ENCODE measurements at regions not wholly inside any gene's neighbourhood (a gene's known extent, or its start where the extent isn't known, plus 50 kb on each side); places are given as distances from the start of the nearest gene placed in this dataset.

- DNase-seq, result no peak
Observed at GRCh38 chr12:67797753-67798152, 149.2 kb downstream of the DYRK2 start.

- DNase-seq, result no peak
Observed at GRCh38 chr12:67798768-67799167, 150.2 kb downstream of the DYRK2 start.

GRCh38 chr12:67802731-67803130 lies 154.2 kb downstream of the DYRK2 start:
- DNase-seq, result no peak

- no peak for DNase-seq
Observed at GRCh38 chr12:67803278-67803993, 154.9 kb downstream of the DYRK2 start.

- no peak for DNase-seq
Observed at GRCh38 chr12:67804168-67804567, 155.6 kb downstream of the DYRK2 start.

- peak; percentile 69 for DNase-seq
Observed at GRCh38 chr12:67807814-67808213, 159.3 kb downstream of the DYRK2 start.

GRCh38 chr12:67810166-67810565 lies 161.6 kb downstream of the DYRK2 start:
- no peak for DNase-seq

GRCh38 chr12:67811437-67812361 lies 163.2 kb downstream of the DYRK2 start:
- DNase-seq, result peak; percentile 45

GRCh38 chr12:67813456-67813904 lies 164.9 kb downstream of the DYRK2 start:
- DNase-seq, result no peak

GRCh38 chr12:67816269-67816668 lies 167.7 kb downstream of the DYRK2 start:
- DNase-seq, result no peak

- peak; percentile 71 for DNase-seq
Observed at GRCh38 chr12:67818459-67818903, 169.9 kb downstream of the DYRK2 start.

GRCh38 chr12:67819902-67820301 lies 169.3 kb upstream of the IFNG-AS1 start:
- no peak for DNase-seq

- no peak for DNase-seq
Observed at GRCh38 chr12:67820694-67821093, 168.6 kb upstream of the IFNG-AS1 start.

GRCh38 chr12:67822826-67823225 lies 166.4 kb upstream of the IFNG-AS1 start:
- DNase-seq, result no peak

- DNase-seq, result peak; percentile 9
Observed at GRCh38 chr12:67826148-67826547, 163.1 kb upstream of the IFNG-AS1 start.

- peak; percentile 53 for DNase-seq
Observed at GRCh38 chr12:67826946-67827720, 162.1 kb upstream of the IFNG-AS1 start.

- peak; percentile 98 for DNase-seq
Observed at GRCh38 chr12:67827820-67828383, 161.3 kb upstream of the IFNG-AS1 start.

GRCh38 chr12:67829896-67830295 lies 159.4 kb upstream of the IFNG-AS1 start:
- DNase-seq, result peak; percentile 16

GRCh38 chr12:67832155-67832554 lies 157.1 kb upstream of the IFNG-AS1 start:
- no peak for DNase-seq

GRCh38 chr12:67833602-67834001 lies 155.6 kb upstream of the IFNG-AS1 start:
- no peak for DNase-seq

- DNase-seq, result no peak
Observed at GRCh38 chr12:67837876-67838275, 151.4 kb upstream of the IFNG-AS1 start.

GRCh38 chr12:67842124-67842523 lies 147.1 kb upstream of the IFNG-AS1 start:
- DNase-seq, result no peak
